ENCODE measurements at regions not wholly inside any gene's neighbourhood (a gene's known extent, or its start where the extent isn't known, plus 50 kb on each side); places are given as distances from the start of the nearest gene placed in this dataset.

DNA sequence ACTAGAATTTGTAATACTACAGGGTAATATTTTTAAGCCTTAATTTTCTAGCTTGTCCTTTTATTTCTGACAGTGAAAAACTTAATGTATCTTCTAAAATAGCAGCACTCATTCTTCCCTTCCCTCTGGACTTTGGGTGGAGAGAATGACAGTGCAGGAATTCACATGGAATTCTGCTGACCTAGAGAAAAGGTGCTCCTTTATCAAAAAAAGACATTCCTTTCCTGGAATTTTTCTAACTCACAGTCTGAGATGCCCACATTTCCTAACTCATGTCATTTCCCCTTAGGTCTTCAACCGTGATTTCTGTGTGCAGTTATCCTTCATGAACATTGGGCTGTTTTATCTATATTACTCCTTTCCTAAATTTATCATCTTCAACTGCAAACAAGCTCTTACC lies 137.8 kb upstream of the PDGFD start:
- intact Hi-C loops (cut with micrococcal nuclease): no loop called here
- Mint-ChIP-seq H3K36me3 (ENCODE audit: low read depth) (no peaks in the 10 kb centered on the region), H3K4me3 (no peak overlapping the region)

DNA sequence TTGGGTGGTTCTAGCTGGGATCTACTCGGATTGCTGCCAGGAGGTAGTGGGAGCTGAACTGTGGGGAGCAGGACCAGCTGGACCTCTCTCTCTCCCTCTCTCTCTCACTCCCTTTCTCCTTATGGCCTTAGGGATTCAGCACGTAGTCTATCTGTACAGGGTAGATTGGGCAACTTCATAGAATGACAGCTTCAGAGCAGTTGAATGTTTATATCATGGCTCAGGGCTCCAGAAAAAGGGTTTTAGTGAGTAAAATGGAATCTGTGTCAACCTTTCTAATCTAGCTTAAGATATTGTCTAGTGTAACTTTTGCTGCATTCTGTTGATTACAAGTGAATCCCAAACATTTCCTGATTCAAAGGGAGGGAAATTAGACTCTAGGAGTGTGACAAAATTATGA lies 127.7 kb upstream of the PDGFD start:
- H3K4me3 Mint-ChIP-seq: no peak overlapping the region
- no peaks in the 10 kb centered on the region for H3K9me3 Mint-ChIP-seq
- H3K27ac Mint-ChIP-seq: no peak overlapping the region
- intact Hi-C loops (cut with micrococcal nuclease): no loop called here
- no peaks in the 10 kb centered on the region for H3K36me3 Mint-ChIP-seq (ENCODE audit: low read depth)
- no peaks in the 10 kb centered on the region for H3K27me3 Mint-ChIP-seq
- no peaks in the 10 kb centered on the region for H3K4me1 Mint-ChIP-seq (ENCODE audit: low read depth)

More for the DNA sequence above, 137.8 kb upstream of the PDGFD start:
- H3K4me1 Mint-ChIP-seq (ENCODE audit: low read depth): no peaks in the 10 kb centered on the region
- no peaks in the 10 kb centered on the region for H3K27me3 Mint-ChIP-seq
- H3K27ac Mint-ChIP-seq: no peak overlapping the region
- H3K9me3 Mint-ChIP-seq: no peaks in the 10 kb centered on the region

DNA sequence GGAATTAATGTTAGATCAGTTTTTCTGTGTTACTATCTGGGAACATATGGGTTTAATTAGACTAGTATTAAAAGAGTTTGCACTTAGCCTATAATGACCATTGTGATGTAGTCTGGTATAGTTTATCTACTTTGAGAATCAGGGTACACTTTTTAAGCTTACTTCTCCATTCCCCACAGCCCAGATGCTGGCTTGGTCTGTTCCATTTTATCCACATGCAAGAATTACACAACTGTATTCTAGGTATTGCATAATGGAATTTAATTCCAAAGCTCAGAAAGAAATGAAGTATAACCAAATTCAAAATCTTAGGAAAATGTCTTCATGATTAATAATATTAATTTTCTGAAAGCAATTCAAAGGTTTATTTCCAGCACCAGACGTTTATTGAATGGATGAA lies 122.2 kb upstream of the PDGFD start:
- intact Hi-C loops (cut with micrococcal nuclease): no loop called here
- H3K4me3 Mint-ChIP-seq: no peak overlapping the region
- H3K27me3 Mint-ChIP-seq: no peaks in the 10 kb centered on the region
- H3K36me3 Mint-ChIP-seq (ENCODE audit: low read depth): no peaks in the 10 kb centered on the region
- no peaks in the 10 kb centered on the region for H3K9me3 Mint-ChIP-seq
- H3K4me1 Mint-ChIP-seq (ENCODE audit: low read depth): no peaks in the 10 kb centered on the region
- H3K27ac Mint-ChIP-seq: no peak overlapping the region

DNA sequence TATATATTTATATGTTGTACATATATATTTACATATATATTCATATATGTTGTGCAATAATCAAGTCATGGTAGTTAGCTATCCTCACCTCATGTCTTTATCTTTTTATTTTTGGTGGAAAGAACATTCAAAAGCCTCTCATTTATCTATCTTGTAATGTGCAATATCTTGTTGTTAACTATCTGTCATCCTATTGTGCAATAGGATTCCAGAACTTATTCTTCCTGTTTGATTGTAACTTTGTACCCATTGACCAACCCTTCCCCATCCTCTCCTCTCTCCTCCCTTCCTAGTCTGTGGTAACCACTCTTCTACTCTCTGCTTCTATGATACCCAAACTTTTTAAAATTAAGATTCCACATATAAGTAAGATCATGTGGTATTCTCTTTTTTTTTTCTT lies 115.6 kb upstream of the PDGFD start:
- Mint-ChIP-seq H3K27me3 (no peaks in the 10 kb centered on the region), H3K27ac (no peak overlapping the region), H3K36me3 (ENCODE audit: low read depth) (no peaks in the 10 kb centered on the region)

DNA sequence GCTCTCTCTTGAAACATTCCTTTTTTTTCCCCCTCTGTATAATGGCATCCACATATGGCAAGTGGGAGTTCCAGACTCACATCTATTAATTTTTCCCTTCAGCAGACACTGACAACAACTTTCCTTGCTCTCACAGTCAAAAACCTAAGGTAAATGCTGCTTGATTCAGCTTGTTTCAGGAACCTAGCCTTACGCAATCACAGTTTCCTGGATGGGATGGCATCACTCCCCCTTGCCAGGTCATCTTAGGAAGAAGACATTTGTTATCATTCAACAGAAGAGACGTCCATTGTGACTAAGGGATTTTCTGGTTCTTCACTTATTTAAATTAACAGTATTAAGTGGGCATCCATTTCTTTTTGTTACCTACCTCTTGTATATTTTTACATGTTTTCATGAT lies 112.0 kb upstream of the PDGFD start:
- no peaks in the 10 kb centered on the region for H3K27me3 Mint-ChIP-seq
- H3K9me3 Mint-ChIP-seq: no peaks in the 10 kb centered on the region
- intact Hi-C loops (cut with micrococcal nuclease): no loop called here
- no peaks in the 10 kb centered on the region for H3K36me3 Mint-ChIP-seq (ENCODE audit: low read depth)
- H3K4me3 Mint-ChIP-seq: no peak overlapping the region
- H3K27ac Mint-ChIP-seq: no peak overlapping the region
- no peaks in the 10 kb centered on the region for H3K4me1 Mint-ChIP-seq (ENCODE audit: low read depth)

More for the DNA sequence above, 115.6 kb upstream of the PDGFD start:
- Mint-ChIP-seq H3K4me3 (no peak overlapping the region), H3K9me3 (no peaks in the 10 kb centered on the region), H3K4me1 (ENCODE audit: low read depth) (no peaks in the 10 kb centered on the region)
- intact Hi-C loops (cut with micrococcal nuclease): no loop called here

DNA sequence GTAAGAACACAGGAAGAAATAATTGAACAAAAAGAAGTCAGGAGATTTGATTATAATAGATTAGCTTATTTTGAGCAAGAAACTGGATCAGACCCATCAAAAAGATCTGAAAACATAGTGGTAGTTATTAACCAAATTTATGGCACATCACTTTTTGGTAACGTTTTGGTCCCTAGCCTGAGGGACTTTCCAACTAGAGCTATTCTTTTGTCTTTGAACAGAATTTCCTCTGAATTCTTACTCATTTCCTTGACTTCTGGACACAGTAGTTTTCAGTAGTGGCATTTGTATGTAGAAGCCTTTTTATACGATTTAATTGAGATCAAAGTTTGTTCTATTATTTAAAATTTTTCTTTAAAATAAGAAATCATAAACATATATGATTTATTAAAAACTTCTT lies 96.5 kb upstream of the PDGFD start:
- Mint-ChIP-seq H3K4me3 (no peak overlapping the region), H3K4me1 (ENCODE audit: low read depth) (no peaks in the 10 kb centered on the region), H3K27ac (no peak overlapping the region), H3K9me3 (no peaks in the 10 kb centered on the region), H3K36me3 (ENCODE audit: low read depth) (no peaks in the 10 kb centered on the region), H3K27me3 (no peaks in the 10 kb centered on the region)
- intact Hi-C loops (cut with micrococcal nuclease): no loop called here

DNA sequence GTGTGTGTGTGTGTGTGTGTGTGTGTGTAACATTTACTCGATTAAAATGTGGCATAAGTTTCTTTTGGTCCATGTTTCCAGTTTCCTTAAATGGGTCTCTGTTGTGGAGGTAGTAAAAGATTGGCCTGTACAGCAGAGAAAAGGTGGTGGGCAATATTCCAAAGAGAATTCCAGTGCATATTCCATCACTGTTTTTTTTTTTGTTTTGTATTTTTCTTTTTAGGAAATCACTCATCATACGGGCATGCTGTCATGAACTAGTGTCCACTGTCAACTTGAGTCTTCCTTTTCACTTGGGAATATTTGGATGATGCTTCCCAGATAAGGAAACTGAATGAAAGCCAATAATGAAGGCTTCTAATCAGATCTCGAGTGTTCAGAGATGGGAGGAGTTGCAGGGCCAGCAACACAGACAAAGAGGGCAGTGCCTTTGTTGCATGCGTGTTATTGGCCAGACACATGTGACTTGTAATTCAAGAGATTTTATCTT lies 95.2 kb upstream of the PDGFD start:
- Mint-ChIP-seq H3K9me3 (no peaks in the 10 kb centered on the region), H3K27ac (no peak overlapping the region), H3K4me3 (no peak overlapping the region), H3K27me3 (no peaks in the 10 kb centered on the region), H3K4me1 (ENCODE audit: low read depth) (no peaks in the 10 kb centered on the region), H3K36me3 (ENCODE audit: low read depth) (no peaks in the 10 kb centered on the region)
- intact Hi-C loops (cut with micrococcal nuclease): no loop called here

DNA sequence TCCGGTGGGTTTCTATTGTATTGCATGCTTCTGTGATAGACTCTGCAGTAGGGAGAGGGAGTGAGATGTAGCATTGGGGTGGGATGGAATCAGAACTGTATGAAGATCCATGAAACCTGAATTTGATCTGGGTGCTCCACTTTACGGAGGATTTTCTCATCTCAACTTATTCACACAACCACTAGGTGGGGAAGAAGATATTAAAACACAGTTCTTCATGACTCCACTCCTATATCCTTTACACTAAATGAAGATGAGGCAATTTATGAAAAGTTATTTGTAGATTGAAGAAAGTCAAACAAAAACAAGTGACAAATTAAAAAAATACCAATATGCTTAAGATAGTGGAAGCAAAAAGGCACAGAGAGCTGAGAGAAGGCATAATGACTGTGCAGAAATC lies 92.6 kb upstream of the PDGFD start:
- no peaks in the 10 kb centered on the region for H3K36me3 Mint-ChIP-seq (ENCODE audit: low read depth)
- intact Hi-C loops (cut with micrococcal nuclease): no loop called here
- no peaks in the 10 kb centered on the region for H3K9me3 Mint-ChIP-seq
- no peaks in the 10 kb centered on the region for H3K27me3 Mint-ChIP-seq
- H3K4me1 Mint-ChIP-seq (ENCODE audit: low read depth): no peaks in the 10 kb centered on the region
- H3K27ac Mint-ChIP-seq: no peak overlapping the region
- H3K4me3 Mint-ChIP-seq: no peak overlapping the region

DNA sequence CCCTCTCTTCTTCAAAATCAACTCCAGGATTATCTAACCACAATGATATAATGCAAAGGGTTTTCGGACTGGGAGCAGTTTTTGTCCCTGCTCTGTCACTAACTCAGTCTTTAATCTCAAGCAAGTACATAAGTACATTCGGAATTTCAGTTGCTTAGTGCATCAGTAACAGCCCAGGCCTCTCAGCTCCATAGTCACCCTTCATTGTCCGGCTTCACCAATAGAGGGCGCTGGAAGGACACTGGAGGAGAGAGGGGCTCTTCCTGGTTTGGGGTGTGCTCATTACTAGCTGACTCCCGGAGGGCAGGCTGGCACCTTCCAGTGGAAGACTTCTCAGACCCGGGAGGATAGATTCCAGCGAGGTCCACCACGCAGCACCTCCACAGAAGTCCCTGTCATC lies 90.4 kb upstream of the PDGFD start:
- intact Hi-C loops (cut with micrococcal nuclease): loop anchor here (2.0 kb wide), 1 partner anchor 1608 kb away; no protein-coding TSS in a partner anchor

DNA sequence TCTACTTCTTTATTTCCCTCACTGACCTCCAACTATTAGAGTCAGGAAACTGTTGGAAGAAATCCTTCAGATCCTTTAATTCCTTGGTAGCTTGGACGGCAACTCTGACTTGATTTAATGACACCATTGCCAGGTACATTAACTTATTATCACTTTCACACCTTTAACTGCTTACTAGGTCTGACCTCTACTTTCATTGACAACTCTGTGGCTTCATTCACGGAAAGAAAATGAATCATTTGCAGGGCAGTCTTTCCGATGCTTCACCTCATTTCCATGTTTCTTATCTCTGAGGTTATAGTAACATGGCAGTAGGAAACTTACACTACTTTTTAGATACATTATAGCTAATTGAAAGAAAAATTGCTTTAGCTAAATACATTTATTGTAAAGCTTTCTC lies 82.6 kb upstream of the PDGFD start:
- intact Hi-C loops (cut with micrococcal nuclease): no loop called here
- H3K9me3 Mint-ChIP-seq: no peaks in the 10 kb centered on the region
- no peaks in the 10 kb centered on the region for H3K36me3 Mint-ChIP-seq (ENCODE audit: low read depth)
- no peaks in the 10 kb centered on the region for H3K27me3 Mint-ChIP-seq
- H3K27ac Mint-ChIP-seq: no peak overlapping the region
- H3K4me1 Mint-ChIP-seq (ENCODE audit: low read depth): no peaks in the 10 kb centered on the region
- no peak overlapping the region for H3K4me3 Mint-ChIP-seq

More for the DNA sequence above, 90.4 kb upstream of the PDGFD start:
- no peaks in the 10 kb centered on the region for H3K27me3 Mint-ChIP-seq
- H3K36me3 Mint-ChIP-seq (ENCODE audit: low read depth): no peaks in the 10 kb centered on the region
- no peak overlapping the region for H3K4me3 Mint-ChIP-seq
- H3K27ac Mint-ChIP-seq: no peak overlapping the region
- H3K4me1 Mint-ChIP-seq (ENCODE audit: low read depth): no peaks in the 10 kb centered on the region
- no peaks in the 10 kb centered on the region for H3K9me3 Mint-ChIP-seq

DNA sequence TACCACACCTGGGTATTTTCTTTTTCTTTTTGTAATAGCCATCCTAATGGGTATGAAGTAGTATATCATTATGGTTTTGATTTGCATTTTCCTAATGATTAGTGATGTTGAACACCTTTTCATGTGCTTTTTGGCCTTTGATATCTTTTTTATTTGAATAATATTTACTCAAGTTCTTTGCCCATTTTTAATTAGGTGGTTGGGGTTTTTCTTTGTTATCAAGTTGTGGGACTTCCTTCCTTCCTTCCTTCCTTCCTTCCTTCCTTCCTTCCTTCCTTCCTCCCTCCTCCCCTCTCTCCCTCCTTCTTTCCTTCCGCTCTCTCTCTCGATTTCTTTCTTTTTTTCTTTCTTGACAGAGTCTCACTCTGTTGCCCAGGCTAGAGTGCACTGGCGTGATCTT lies 75.0 kb upstream of the PDGFD start:
- Mint-ChIP-seq H3K27me3 (no peaks in the 10 kb centered on the region), H3K27ac (no peak overlapping the region), H3K9me3 (no peaks in the 10 kb centered on the region), H3K4me1 (ENCODE audit: low read depth) (no peaks in the 10 kb centered on the region), H3K4me3 (no peak overlapping the region), H3K36me3 (ENCODE audit: low read depth) (no peaks in the 10 kb centered on the region)
- intact Hi-C loops (cut with micrococcal nuclease): no loop called here

DNA sequence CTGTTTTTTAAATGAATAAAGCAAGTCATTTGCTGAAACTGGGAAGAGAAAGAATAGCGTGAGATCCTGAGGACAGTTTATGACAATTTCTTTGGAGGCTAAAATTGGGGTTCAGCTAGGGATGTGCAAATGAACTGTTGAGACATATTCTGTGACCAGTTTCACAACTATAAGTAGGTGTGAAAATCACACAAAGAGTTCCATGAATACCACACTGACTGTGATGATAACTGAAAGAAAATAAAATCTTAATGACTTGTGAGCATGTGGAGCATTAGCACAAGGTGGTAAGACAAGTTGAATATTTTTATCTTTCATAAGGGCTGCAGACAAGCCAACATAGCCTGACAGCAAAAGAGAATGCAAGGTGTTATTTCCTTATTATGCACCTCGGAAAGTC lies 61.1 kb upstream of the PDGFD start:
- Mint-ChIP-seq H3K4me3 (no peak overlapping the region), H3K36me3 (ENCODE audit: low read depth) (no peaks in the 10 kb centered on the region), H3K9me3 (no peaks in the 10 kb centered on the region), H3K27ac (no peak overlapping the region), H3K27me3 (no peaks in the 10 kb centered on the region), H3K4me1 (ENCODE audit: low read depth) (no peaks in the 10 kb centered on the region)
- intact Hi-C loops (cut with micrococcal nuclease): no loop called here

DNA sequence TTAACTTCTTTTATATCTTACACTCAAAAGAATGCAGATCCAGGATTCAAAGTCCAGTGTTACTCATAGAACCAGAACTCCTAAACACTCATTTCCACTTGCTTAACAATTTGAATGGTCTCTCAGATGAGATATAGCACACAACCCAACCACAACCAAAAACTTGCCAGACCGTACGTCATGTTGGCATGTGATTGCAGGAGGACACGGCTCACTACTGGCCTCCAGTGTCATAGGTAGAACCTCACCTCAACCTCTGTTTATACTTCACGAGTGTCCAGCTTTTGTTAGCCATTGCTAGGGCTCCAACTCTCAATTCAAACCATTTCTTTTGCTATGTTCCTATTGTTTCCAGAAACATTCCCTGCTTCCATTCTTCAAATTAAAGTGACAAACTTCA lies 58.5 kb upstream of the PDGFD start:
- intact Hi-C loops (cut with micrococcal nuclease): no loop called here
- no peaks in the 10 kb centered on the region for H3K36me3 Mint-ChIP-seq (ENCODE audit: low read depth)
- H3K27ac Mint-ChIP-seq: no peak overlapping the region
- no peaks in the 10 kb centered on the region for H3K27me3 Mint-ChIP-seq
- no peak overlapping the region for H3K4me3 Mint-ChIP-seq
- no peaks in the 10 kb centered on the region for H3K4me1 Mint-ChIP-seq (ENCODE audit: low read depth)
- H3K9me3 Mint-ChIP-seq: peaks cover 20% of the 10 kb centered on the region

DNA sequence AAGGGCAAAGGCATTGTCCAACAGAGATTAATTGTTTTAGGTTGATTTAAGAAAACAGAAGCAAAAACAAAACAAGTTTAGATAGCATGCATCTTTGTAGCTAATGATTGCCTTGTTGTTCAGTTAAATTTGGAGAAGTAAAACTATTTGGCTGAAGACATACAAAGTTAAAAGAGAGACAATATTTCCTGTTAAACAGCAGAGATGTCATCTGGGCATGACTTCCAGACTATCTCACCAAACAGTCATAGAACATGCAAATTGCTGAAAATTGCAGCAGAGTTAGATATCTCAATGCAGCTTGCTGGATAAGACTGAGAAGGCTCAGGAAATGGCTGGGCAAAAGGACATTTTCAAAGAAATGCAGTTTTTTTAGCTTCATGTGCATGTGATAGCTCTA lies 57.5 kb upstream of the PDGFD start:
- Mint-ChIP-seq H3K4me1 (ENCODE audit: low read depth) (no peaks in the 10 kb centered on the region), H3K27ac (no peak overlapping the region), H3K9me3 (peaks cover 29% of the 10 kb centered on the region), H3K36me3 (ENCODE audit: low read depth) (no peaks in the 10 kb centered on the region), H3K4me3 (no peak overlapping the region), H3K27me3 (no peaks in the 10 kb centered on the region)
- intact Hi-C loops (cut with micrococcal nuclease): no loop called here

DNA sequence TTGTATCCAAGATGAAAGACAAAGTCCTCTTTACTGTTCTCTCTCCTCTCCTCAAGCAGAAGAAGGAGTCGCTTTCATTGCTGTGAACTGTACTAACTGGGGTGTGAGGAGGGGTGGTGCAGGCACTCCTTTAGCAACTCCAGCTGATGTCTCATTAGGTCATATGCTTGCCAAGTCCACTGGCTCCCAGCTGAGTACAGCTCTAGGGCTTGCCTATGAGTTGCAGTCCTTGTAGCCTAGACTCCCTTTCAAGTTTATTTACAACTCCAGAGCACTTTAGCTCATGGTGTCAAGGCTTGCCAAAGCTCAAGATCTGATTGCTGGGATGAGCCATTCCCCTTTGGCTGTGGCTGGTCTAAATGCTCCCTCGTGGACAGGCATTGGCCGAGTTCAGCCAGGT lies 55.1 kb upstream of the PDGFD start:
- H3K9me3 Mint-ChIP-seq: peaks cover 38% of the 10 kb centered on the region
- no peaks in the 10 kb centered on the region for H3K4me1 Mint-ChIP-seq (ENCODE audit: low read depth)
- no peaks in the 10 kb centered on the region for H3K27me3 Mint-ChIP-seq
- intact Hi-C loops (cut with micrococcal nuclease): no loop called here
- H3K27ac Mint-ChIP-seq: no peak overlapping the region
- H3K4me3 Mint-ChIP-seq: no peak overlapping the region
- H3K36me3 Mint-ChIP-seq (ENCODE audit: low read depth): no peaks in the 10 kb centered on the region

Data from dendritic cell treated with granulocyte-macrophage colony-stimulating factor and Interleukin-4, amounts not matched to agents 40 ng/mL and 50 ng/mL, for 4 days (primary cell).